HCT116 (cell line): ENCODE measurements at regions not wholly inside any gene's neighbourhood (a gene's known extent, or its start where the extent isn't known, plus 50 kb on each side); places are given as distances from the start of the nearest gene placed in this dataset.

Experiments
- EGR1 ChIP-seq: IDR thresholded peaks from 2 replicates; pipeline ENCODE4 v1.6.1; 2012; ENCODE audit warnings: low read depth
- FOSL1 ChIP-seq: IDR thresholded peaks from 2 replicates; pipeline ENCODE4 v1.6.1; 2012; ENCODE audit warnings: low read depth
- POLR2AphosphoS5 ChIP-seq: IDR thresholded peaks from 2 replicates; pipeline ENCODE4 v1.6.1; 2011; ENCODE audit warnings: mild to moderate bottlenecking, low read depth, low read length, moderate library complexity
- YY1 ChIP-seq: IDR thresholded peaks from 2 replicates; pipeline ENCODE4 v1.6.1; 2011; ENCODE audit warnings: low read length, low read depth, moderate library complexity, mild to moderate bottlenecking; ENCODE audit not compliant: insufficient replicate concordance; ENCODE audit errors: extremely low read depth
- ZFX ChIP-seq: fragments of 450-650 bp; IDR thresholded peaks from 2 replicates; pipeline ENCODE4 v1.6.1; 2017
- TF ChIP-seq, protein P1 (sequence below), 3 experiments: fragments of 200-600 bp in 1 of 3; sonication (generic) in 1 of 3; IDR thresholded peaks in 2 of 3; conservative IDR thresholded peaks in 1 of 3; 2 replicates each; pipeline ENCODE4 v1.5.1; 2012 to 2017; ENCODE audit warnings: low read depth in 2 of 3, low read length in 2 of 3, antibody characterized with exemption in 1 of 3, borderline replicate concordance in 1 of 3, control low read depth in 1 of 3, mild to moderate bottlenecking in 1 of 3, mixed read lengths in 1 of 3, mixed run types in 1 of 3, moderate library complexity in 1 of 3; ENCODE audit not compliant: insufficient read depth in 1 of 3

GRCh38 chr12:132385923-132386751 is 56.7 kb upstream of the GALNT9 start:
- TF ChIP-seq POLR2AphosphoS5 (no peak), FOSL1 (no peak), ZFX (no peak), YY1 (no peak), EGR1 (no peak)
- TF ChIP-seq, protein P1, sequence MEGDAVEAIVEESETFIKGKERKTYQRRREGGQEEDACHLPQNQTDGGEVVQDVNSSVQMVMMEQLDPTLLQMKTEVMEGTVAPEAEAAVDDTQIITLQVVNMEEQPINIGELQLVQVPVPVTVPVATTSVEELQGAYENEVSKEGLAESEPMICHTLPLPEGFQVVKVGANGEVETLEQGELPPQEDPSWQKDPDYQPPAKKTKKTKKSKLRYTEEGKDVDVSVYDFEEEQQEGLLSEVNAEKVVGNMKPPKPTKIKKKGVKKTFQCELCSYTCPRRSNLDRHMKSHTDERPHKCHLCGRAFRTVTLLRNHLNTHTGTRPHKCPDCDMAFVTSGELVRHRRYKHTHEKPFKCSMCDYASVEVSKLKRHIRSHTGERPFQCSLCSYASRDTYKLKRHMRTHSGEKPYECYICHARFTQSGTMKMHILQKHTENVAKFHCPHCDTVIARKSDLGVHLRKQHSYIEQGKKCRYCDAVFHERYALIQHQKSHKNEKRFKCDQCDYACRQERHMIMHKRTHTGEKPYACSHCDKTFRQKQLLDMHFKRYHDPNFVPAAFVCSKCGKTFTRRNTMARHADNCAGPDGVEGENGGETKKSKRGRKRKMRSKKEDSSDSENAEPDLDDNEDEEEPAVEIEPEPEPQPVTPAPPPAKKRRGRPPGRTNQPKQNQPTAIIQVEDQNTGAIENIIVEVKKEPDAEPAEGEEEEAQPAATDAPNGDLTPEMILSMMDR (IDR thresholded peaks at IDR 0.05 in 2 of 3, conservative IDR thresholded peaks at IDR 0.05 in 1 of 3; ENCODE audit: borderline replicate concordance in 1 of 3, insufficient read depth in 1 of 3, low read depth in 2 of 3, low read length in 2 of 3), result no peak
